HUES6 (cell line): ENCODE measurements at regions not wholly inside any gene's neighbourhood (a gene's known extent, or its start where the extent isn't known, plus 50 kb on each side); places are given as distances from the start of the nearest gene placed in this dataset.

Experiments
- H3K27ac ChIP-seq: 2 replicates; pipeline ENCODE4 v1.7.0; 2013; ENCODE audit warnings: low read depth, mild to moderate bottlenecking, low read length, inconsistent platforms
- H3K27me3 ChIP-seq: 2 replicates; pipeline ENCODE4 v1.6.1; 2013; ENCODE audit warnings: low read length; ENCODE audit not compliant: control insufficient read depth, insufficient read depth
- H3K36me3 ChIP-seq: 2 replicates; pipeline ENCODE4 v1.6.1; 2013; ENCODE audit warnings: low read length; ENCODE audit not compliant: control insufficient read depth, insufficient read depth
- H3K4me1 ChIP-seq: 2 replicates; pipeline ENCODE4 v1.6.1; 2013; ENCODE audit warnings: low read length; ENCODE audit not compliant: control insufficient read depth, insufficient read depth
- H3K4me3 ChIP-seq: 2 replicates; pipeline ENCODE4 v1.5.1; 2013; ENCODE audit warnings: low read depth, low read length
- H3K9ac ChIP-seq: one replicate; pipeline ENCODE4 v1.6.1; 2013; ENCODE audit warnings: mild to moderate bottlenecking, low read length
- H3K9me3 ChIP-seq: 2 replicates; pipeline ENCODE4 v1.6.1; 2013; ENCODE audit warnings: low read depth, low read length; ENCODE audit not compliant: control insufficient read depth, insufficient read depth

GRCh38 chr1:17919525-17920439, 164.6 kb downstream of the ACTL8 start:
- Histone ChIP-seq H3K27me3 (peaks cover 41% of the 10 kb centered on the region), H3K27ac (no peak overlapping the region), H3K36me3 (no peaks in the 10 kb centered on the region), H3K4me3 (no peak overlapping the region), H3K9me3 (no peaks in the 10 kb centered on the region), H3K4me1 (peaks cover 10% of the 10 kb centered on the region), H3K9ac (no peak overlapping the region)

- H3K9me3 ChIP-seq: no peaks in the 10 kb centered on the region
- H3K4me3 ChIP-seq: no peak overlapping the region
- H3K27me3 ChIP-seq: peaks cover 39% of the 10 kb centered on the region
- H3K4me1 ChIP-seq: peaks cover 4% of the 10 kb centered on the region; the same call in 1 of the 2 replicates
- no peak overlapping the region for H3K9ac ChIP-seq
- H3K36me3 ChIP-seq: no peaks in the 10 kb centered on the region
- H3K27ac ChIP-seq: no peak overlapping the region
Observed at GRCh38 chr1:17920881-17921640, 165.9 kb downstream of the ACTL8 start.

- Histone ChIP-seq H3K36me3 (no peaks in the 10 kb centered on the region), H3K4me1 (no peaks in the 10 kb centered on the region), H3K9me3 (no peaks in the 10 kb centered on the region), H3K4me3 (no peak overlapping the region), H3K9ac (no peak overlapping the region), H3K27me3 (peaks cover 36% of the 10 kb centered on the region), H3K27ac (no peak overlapping the region)
Observed at GRCh38 chr1:17922833-17923232, 167.7 kb downstream of the ACTL8 start.

- H3K36me3 ChIP-seq: no peaks in the 10 kb centered on the region
- peaks cover 28% of the 10 kb centered on the region for H3K27me3 ChIP-seq
- no peak overlapping the region for H3K27ac ChIP-seq
- no peaks in the 10 kb centered on the region for H3K9me3 ChIP-seq
- H3K9ac ChIP-seq: no peak overlapping the region
- no peaks in the 10 kb centered on the region for H3K4me1 ChIP-seq
- H3K4me3 ChIP-seq: no peak overlapping the region
Observed at GRCh38 chr1:17923666-17924065, 168.5 kb downstream of the ACTL8 start.

GRCh38 chr1:17924578-17924977, 169.4 kb downstream of the ACTL8 start:
- Histone ChIP-seq H3K36me3 (no peaks in the 10 kb centered on the region), H3K9ac (no peak overlapping the region), H3K27ac (no peak overlapping the region), H3K9me3 (no peaks in the 10 kb centered on the region), H3K27me3 (peaks cover 32% of the 10 kb centered on the region), H3K4me3 (no peak overlapping the region), H3K4me1 (no peaks in the 10 kb centered on the region)

- no peaks in the 10 kb centered on the region for H3K9me3 ChIP-seq
- H3K27me3 ChIP-seq: peaks cover 31% of the 10 kb centered on the region
- no peak overlapping the region for H3K9ac ChIP-seq
- no peaks in the 10 kb centered on the region for H3K4me1 ChIP-seq
- H3K4me3 ChIP-seq: no peak overlapping the region
- H3K36me3 ChIP-seq: no peaks in the 10 kb centered on the region
- H3K27ac ChIP-seq: no peak overlapping the region
Observed at GRCh38 chr1:17925290-17926237, 170.4 kb downstream of the ACTL8 start.

GRCh38 chr1:17926906-17927305, 171.8 kb downstream of the ACTL8 start:
- H3K9ac ChIP-seq: no peak overlapping the region
- no peak overlapping the region for H3K27ac ChIP-seq
- no peaks in the 10 kb centered on the region for H3K4me1 ChIP-seq
- H3K27me3 ChIP-seq: peaks cover 27% of the 10 kb centered on the region
- H3K36me3 ChIP-seq: no peaks in the 10 kb centered on the region
- H3K4me3 ChIP-seq: no peak overlapping the region
- H3K9me3 ChIP-seq: no peaks in the 10 kb centered on the region

GRCh38 chr1:17927952-17928351, 172.8 kb downstream of the ACTL8 start:
- Histone ChIP-seq H3K9me3 (peaks cover 6% of the 10 kb centered on the region; the same call in 1 of the 2 replicates), H3K9ac (no peak overlapping the region), H3K27me3 (peaks cover 25% of the 10 kb centered on the region; the same call in 1 of the 2 replicates), H3K27ac (no peak overlapping the region), H3K4me1 (no peaks in the 10 kb centered on the region), H3K36me3 (no peaks in the 10 kb centered on the region), H3K4me3 (no peak overlapping the region)

GRCh38 chr1:17929224-17929623, 174.1 kb downstream of the ACTL8 start:
- H3K27ac ChIP-seq: no peak overlapping the region
- H3K27me3 ChIP-seq: peaks cover 14% of the 10 kb centered on the region; the same call in 1 of the 2 replicates
- no peak overlapping the region for H3K4me3 ChIP-seq
- H3K9me3 ChIP-seq: peaks cover 6% of the 10 kb centered on the region; the same call in 1 of the 2 replicates
- H3K36me3 ChIP-seq: no peaks in the 10 kb centered on the region
- no peaks in the 10 kb centered on the region for H3K4me1 ChIP-seq
- no peak overlapping the region for H3K9ac ChIP-seq

- H3K4me3 ChIP-seq: no peak overlapping the region
- H3K27me3 ChIP-seq: peaks cover 11% of the 10 kb centered on the region; the same call in 1 of the 2 replicates
- no peak overlapping the region for H3K27ac ChIP-seq
- no peaks in the 10 kb centered on the region for H3K36me3 ChIP-seq
- no peaks in the 10 kb centered on the region for H3K4me1 ChIP-seq
- peaks cover 6% of the 10 kb centered on the region; the same call in 1 of the 2 replicates for H3K9me3 ChIP-seq
- H3K9ac ChIP-seq: no peak overlapping the region
Observed at GRCh38 chr1:17930635-17931034, 175.5 kb downstream of the ACTL8 start.
